IMR-90 (cell line): ENCODE measurements at regions not wholly inside any gene's neighbourhood (a gene's known extent, or its start where the extent isn't known, plus 50 kb on each side); places are given as distances from the start of the nearest gene placed in this dataset.
"Not testable (repeated sequence)": the region's sequence is repeated elsewhere in the genome, so short reads cannot be mapped to it uniquely, and the experiment has no call there.

Source experiments
- ATAC-seq: fragments of 200-7000 bp; cut with Tn5 transposase; 2 replicates; pipeline ENCODE4 v1.9.1; 2020; ENCODE audit warnings: low read depth, mild to moderate bottlenecking, moderate library complexity
- BruUV-seq: library from RNA; stranded (reverse); fragments of 400-500 nt; replicated peaks from 2 replicates; lab custom pipeline; 2021; lab: Mats Ljungman, UMichigan
- CTCF ChIA-PET: fragments of 300-600 bp; formaldehyde crosslinking; extraction: SDS; loops from one replicate; lab custom pipeline; 2021; ENCODE audit warnings: antibody characterized with exemption; lab: Yijun Ruan, JAX
- POLR2A ChIA-PET: fragments of 300-600 bp; sonication (Branson Sonifier 250); formaldehyde crosslinking; loops from one replicate; lab custom pipeline; 2022; ENCODE audit warnings: antibody characterized with exemption; ENCODE audit not compliant: unreplicated experiment; lab: Charles Lee
- DNase-seq: peaks from one replicate; pipeline ENCODE4 v3.0.0; 2013
- H2AFZ ChIP-seq: replicated peaks from 2 replicates; pipeline ENCODE3; 2013; ENCODE audit warnings: low read length, mild to moderate bottlenecking; ENCODE audit not compliant: poor library complexity
- H2AK5ac ChIP-seq: 2 replicates; pipeline ENCODE4 v1.6.1; 2013; ENCODE audit warnings: low read depth, low read length, inconsistent platforms
- H2AK9ac ChIP-seq: replicated peaks from 2 replicates; pipeline ENCODE3; 2013; ENCODE audit warnings: mild to moderate bottlenecking, low read depth, low read length, moderate library complexity; ENCODE audit not compliant: poor library complexity
- H2BK120ac ChIP-seq: 2 replicates; pipeline ENCODE4 v1.6.1; 2013; ENCODE audit warnings: low read depth, low read length, inconsistent platforms
- H2BK15ac ChIP-seq: 3 replicates; pipeline ENCODE4 v1.6.1; 2013; ENCODE audit warnings: low read depth, low read length, inconsistent platforms
- H2BK20ac ChIP-seq: 2 replicates; pipeline ENCODE4 v1.6.1; 2013; ENCODE audit warnings: low read depth, mild to moderate bottlenecking, inconsistent platforms, low read length, moderate library complexity
- H2BK5ac ChIP-seq: 2 replicates; pipeline ENCODE4 v1.6.1; 2013; ENCODE audit warnings: mild to moderate bottlenecking, low read depth, low read length, inconsistent platforms; ENCODE audit not compliant: poor library complexity, severe bottlenecking
- H3K14ac ChIP-seq: replicated peaks from 2 replicates; pipeline ENCODE4 v1.6.1; 2013; ENCODE audit warnings: low read depth, low read length, inconsistent platforms
- H3K18ac ChIP-seq: 2 replicates; pipeline ENCODE4 v1.6.1; 2013; ENCODE audit warnings: low read depth, low read length, control low read depth
- H3K23ac ChIP-seq: 2 replicates; pipeline ENCODE4 v1.6.1; 2013; ENCODE audit warnings: low read depth, low read length, inconsistent platforms
- H3K27ac ChIP-seq: 2 replicates; pipeline ENCODE4 v1.5.1; 2013; ENCODE audit warnings: mild to moderate bottlenecking, control low read depth, low read length; ENCODE audit not compliant: insufficient read depth
- H3K27me3 ChIP-seq: 2 replicates; pipeline ENCODE4 v1.6.1; 2013; ENCODE audit warnings: low read length; ENCODE audit not compliant: control insufficient read depth, insufficient read depth
- H3K36me3 ChIP-seq: 2 replicates; pipeline ENCODE4 v1.6.1; 2013; ENCODE audit warnings: low read length, mixed read lengths; ENCODE audit not compliant: control insufficient read depth, insufficient read depth
- H3K4ac ChIP-seq: 2 replicates; pipeline ENCODE4 v1.6.1; 2013; ENCODE audit warnings: low read depth, low read length, inconsistent platforms
- H3K4me1 ChIP-seq: 2 replicates; pipeline ENCODE4 v1.6.1; 2013; ENCODE audit warnings: low read length, mixed read lengths; ENCODE audit not compliant: control insufficient read depth, insufficient read depth
- H3K4me2 ChIP-seq: 2 replicates; pipeline ENCODE4 v1.6.1; 2013; ENCODE audit warnings: low read depth, mild to moderate bottlenecking, control low read depth, low read length, moderate library complexity
- H3K4me3 ChIP-seq: 2 replicates; pipeline ENCODE4 v1.5.1; 2013; ENCODE audit warnings: low read depth, mild to moderate bottlenecking, control low read depth, low read length, moderate library complexity; ENCODE audit not compliant: insufficient read depth
- H3K56ac ChIP-seq: 2 replicates; pipeline ENCODE4 v1.6.1; 2013; ENCODE audit warnings: low read length, inconsistent platforms; ENCODE audit not compliant: insufficient read depth; ENCODE audit errors: extremely low read depth
- H3K79me1 ChIP-seq, 2 experiments: 2 replicates each; pipeline ENCODE4 v1.6.1; 2013; ENCODE audit warnings: low read length in 2 of 2, inconsistent platforms in 1 of 2, low read depth in 1 of 2
- H3K9ac ChIP-seq: 2 replicates; pipeline ENCODE4 v1.6.1; 2013; ENCODE audit warnings: low read depth, low read length, control low read depth
- H3K9me1 ChIP-seq: 2 replicates; pipeline ENCODE4 v1.6.1; 2013; ENCODE audit warnings: low read length, inconsistent platforms; ENCODE audit not compliant: insufficient read depth
- H3K9me3 ChIP-seq: 2 replicates; pipeline ENCODE4 v1.6.1; 2013; ENCODE audit warnings: low read length; ENCODE audit not compliant: control insufficient read depth, insufficient read depth
- H4K20me1 ChIP-seq: 2 replicates; pipeline ENCODE4 v1.6.1; 2013; ENCODE audit warnings: low read length, inconsistent platforms; ENCODE audit not compliant: insufficient read depth
- H4K5ac ChIP-seq: 2 replicates; pipeline ENCODE4 v1.6.1; 2013; ENCODE audit warnings: mild to moderate bottlenecking, low read depth, low read length, control low read depth
- H4K8ac ChIP-seq, 2 experiments: 2 replicates each; pipeline ENCODE4 v1.6.1; 2013; ENCODE audit warnings: low read depth in 2 of 2, low read length in 2 of 2, control low read depth in 1 of 2, inconsistent platforms in 1 of 2
- H4K91ac ChIP-seq: 2 replicates; pipeline ENCODE4 v1.6.1; 2013; ENCODE audit warnings: low read depth, low read length, inconsistent platforms; ENCODE audit not compliant: insufficient read depth
- WGBS, 2 experiments: methylation state at CpG; one replicate each; pipeline versions ENCODE4 v1.1.5 to v1.1.7; 2013; ENCODE audit warnings: missing lambda C conversion rate in 2 of 2; ENCODE audit not compliant: insufficient read length in 1 of 2; ENCODE audit errors: extremely low coverage in 2 of 2; 5-methylcytosine and 5-hydroxymethylcytosine counted together
- dilution Hi-C: fragments of 300-500 bp; cut with HindIII; formaldehyde crosslinking; loops from one replicate; pipeline ENCODE4 v1.14.3; 2018; ENCODE audit warnings: low sequenced_read_pairs; ENCODE audit not compliant: unreplicated experiment
- in situ Hi-C: fragments of 300-500 bp; cut with MboI; formaldehyde crosslinking; loops from 3 replicates; pipeline ENCODE4 v1.14.3; 2019; ENCODE audit warnings: low sequenced_read_pairs, inconsistent platforms, mixed read lengths
- intact Hi-C: fragments of 100-400 bp; cut with micrococcal nuclease; formaldehyde crosslinking; loops from 2 replicates; pipeline ENCODE4 v1.10.0; 2022

DNA sequence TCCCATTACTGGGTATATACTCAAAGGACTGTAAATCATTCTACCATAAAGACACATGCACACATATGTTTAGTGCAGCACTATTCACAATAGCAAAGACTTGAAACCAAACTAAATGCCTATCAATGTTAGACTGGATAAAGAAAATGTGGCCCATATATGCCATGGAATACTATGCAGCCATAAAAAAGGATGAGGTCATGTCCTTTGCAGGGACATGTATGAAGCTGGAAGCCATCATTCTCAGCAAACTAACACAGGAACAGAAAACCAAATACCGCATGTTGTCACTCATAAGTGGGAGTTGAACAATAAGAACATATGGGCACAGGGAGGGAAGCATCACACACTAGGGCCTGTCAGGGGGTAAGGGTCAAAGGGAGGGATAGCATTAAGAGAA, 1172.4 kb upstream of the ADGRB3 start:
- H4K5ac ChIP-seq, H4K8ac ChIP-seq, H3K36me3 ChIP-seq, H3K4ac ChIP-seq, H2BK15ac ChIP-seq, H3K4me3 ChIP-seq, H3K14ac ChIP-seq, POLR2A ChIA-PET, H3K9me1 ChIP-seq, H3K27me3 ChIP-seq, ATAC-seq, H3K56ac ChIP-seq, H3K18ac ChIP-seq, H2AK9ac ChIP-seq, H3K23ac ChIP-seq, H2AK5ac ChIP-seq, H2AFZ ChIP-seq, BruUV-seq, H3K9me3 ChIP-seq, H3K4me2 ChIP-seq, intact Hi-C loops, in situ Hi-C loops, H2BK120ac ChIP-seq, H3K79me1 ChIP-seq, H3K4me1 ChIP-seq, H4K91ac ChIP-seq, H4K20me1 ChIP-seq, H2BK5ac ChIP-seq, dilution Hi-C loops, CTCF ChIA-PET, H3K27ac ChIP-seq, H3K9ac ChIP-seq, DNase-seq, H2BK20ac ChIP-seq: not testable (repeated sequence)
- WGBS, 2 experiments: no CpG with 5 or more reads among the region's 1 CpG
